Panc1 (cell line): ENCODE measurements at regions not wholly inside any gene's neighbourhood (a gene's known extent, or its start where the extent isn't known, plus 50 kb on each side); places are given as distances from the start of the nearest gene placed in this dataset.

Experiments
- ATAC-seq: fragments of 200-7000 bp; cut with Tn5 transposase; 2 replicates; pipeline ENCODE4 v1.9.1; 2020; ENCODE audit warnings: mild to moderate bottlenecking, moderate library complexity
- BruUV-seq: library from RNA; stranded (reverse); fragments of 400-500 nt; replicated peaks from 2 replicates; lab custom pipeline; 2021; lab: Mats Ljungman, UMichigan
- CTCF ChIA-PET: fragments of 300-600 bp; sonication (Branson Sonifier 250); formaldehyde crosslinking; loops from one replicate; lab custom pipeline; 2022; ENCODE audit warnings: antibody characterized with exemption; lab: Charles Lee
- POLR2A ChIA-PET: fragments of 300-600 bp; sonication (Branson Sonifier 250); formaldehyde crosslinking; loops from one replicate; lab custom pipeline; 2022; ENCODE audit warnings: antibody characterized with exemption; lab: Charles Lee
- DNase-seq: peaks from one replicate; pipeline ENCODE4 v3.0.0-alpha.2; 2010; ENCODE audit warnings: low read depth, low spot score
- H3K27ac ChIP-seq: 2 replicates; pipeline ENCODE4 v1.5.1; 2011; ENCODE audit warnings: mild to moderate bottlenecking, low read length, inconsistent platforms
- H3K27me3 ChIP-seq: fragments of 200-500 bp; sonication (Bioruptor generic); 2 replicates; pipeline ENCODE4 v1.6.0; 2014; ENCODE audit warnings: low read length, inconsistent platforms; ENCODE audit not compliant: control insufficient read depth, insufficient read depth
- H3K36me3 ChIP-seq: fragments of 200-500 bp; sonication (Bioruptor generic); 2 replicates; pipeline ENCODE4 v1.5.1; 2014; ENCODE audit warnings: inconsistent platforms, mild to moderate bottlenecking, low read length, moderate library complexity; ENCODE audit not compliant: control insufficient read depth, insufficient read depth
- H3K4me1 ChIP-seq: 2 replicates; pipeline ENCODE4 v1.5.1; 2011; ENCODE audit warnings: inconsistent platforms, mild to moderate bottlenecking, low read length, moderate library complexity; ENCODE audit not compliant: control insufficient read depth, insufficient read depth
- H3K4me3 ChIP-seq, 2 experiments: 2 replicates each; pipeline ENCODE4 v1.5.1; 2011 to 2012; ENCODE audit warnings: low read depth in 2 of 2, low read length in 2 of 2, mild to moderate bottlenecking in 2 of 2, inconsistent platforms in 1 of 2, moderate library complexity in 1 of 2
- H3K9me3 ChIP-seq: fragments of 200-500 bp; sonication (Bioruptor generic); 2 replicates; pipeline ENCODE4 v1.5.1; 2014; ENCODE audit warnings: low read depth, mild to moderate bottlenecking, inconsistent platforms, low read length, moderate library complexity; ENCODE audit not compliant: control insufficient read depth, insufficient read depth
- CTCF ChIP-seq: fragments of 450-650 bp; IDR thresholded peaks from 2 replicates; pipeline ENCODE4 v1.5.1; 2017; ENCODE audit warnings: mild to moderate bottlenecking
- POLR2AphosphoS5 ChIP-seq: IDR thresholded peaks from 2 replicates; pipeline ENCODE4 v1.6.1; 2012; ENCODE audit warnings: mild to moderate bottlenecking, low read depth, low read length, moderate library complexity
- REST ChIP-seq, 2 experiments: IDR thresholded peaks; 2 replicates each; pipeline ENCODE4 v1.6.1; 2011 to 2012; ENCODE audit warnings: low read depth in 2 of 2, control low read depth in 1 of 2, low read length in 1 of 2, mild to moderate bottlenecking in 1 of 2, moderate library complexity in 1 of 2; ENCODE audit not compliant: insufficient read depth in 1 of 2
- SIN3A ChIP-seq: IDR thresholded peaks from 2 replicates; pipeline ENCODE4 v1.6.1; 2012; ENCODE audit warnings: low read depth, mild to moderate bottlenecking, low read length, moderate library complexity, borderline replicate concordance; ENCODE audit not compliant: insufficient read depth
- TCF7L2 ChIP-seq: IDR thresholded peaks from 2 replicates; pipeline ENCODE4 v1.6.1; 2011; ENCODE audit warnings: mild to moderate bottlenecking, low read depth, low read length, inconsistent platforms
- in situ Hi-C: cut with HindIII; loops from 2 replicates; pipeline ENCODE4 v1.10.0; 2016; ENCODE audit warnings: low sequenced_read_pairs, low pct_unique_long_range_greater_than_20kb
- intact Hi-C: fragments of 100-400 bp; cut with micrococcal nuclease; formaldehyde crosslinking; loops from one replicate; pipeline ENCODE4 v1.10.0; 2022; ENCODE audit not compliant: unreplicated experiment

GRCh38 chr18:38244480-38244879 is 678.9 kb upstream of the CELF4 start:
- DNase-seq (no peak), ATAC-seq (no peak)
- ChIA-PET POLR2A (no interaction called here), CTCF (no interaction called here)
- in situ Hi-C loops: no loop called here
- Histone ChIP-seq H3K36me3 (no peaks in the 10 kb centered on the region), H3K27ac (no peak overlapping the region), H3K27me3 (no peaks in the 10 kb centered on the region), H3K4me1 (no peaks in the 10 kb centered on the region), H3K9me3 (no peaks in the 10 kb centered on the region), H3K4me3 (no peak overlapping the region)
- intact Hi-C loops: no loop called here
- no peak for TF ChIP-seq SIN3A
- TF ChIP-seq CTCF: no peak
- no peak for TF ChIP-seq TCF7L2
- TF ChIP-seq POLR2AphosphoS5: no peak
- TF ChIP-seq REST (IDR thresholded peaks at IDR 0.05; ENCODE audit: insufficient read depth in 1 of 2, low read depth in 2 of 2, low read length in 1 of 2): no peak
- no TSS peak for BruUV-seq

- DNase-seq: no peak
- no peaks in the 10 kb centered on the region for H3K36me3 ChIP-seq
- no TSS peak for BruUV-seq
- ChIA-PET POLR2A (no interaction called here), CTCF (no interaction called here)
- H3K4me3 ChIP-seq: no peak overlapping the region
- H3K27me3 ChIP-seq: no peaks in the 10 kb centered on the region
- intact Hi-C loops: no loop called here
- ATAC-seq: no peak
- no peak for TF ChIP-seq TCF7L2
- no peak for TF ChIP-seq CTCF
- TF ChIP-seq POLR2AphosphoS5: no peak
- TF ChIP-seq SIN3A: no peak
- TF ChIP-seq REST (IDR thresholded peaks at IDR 0.05; ENCODE audit: insufficient read depth in 1 of 2, low read depth in 2 of 2, low read length in 1 of 2): no peak
- no peaks in the 10 kb centered on the region for H3K9me3 ChIP-seq
- no peaks in the 10 kb centered on the region for H3K4me1 ChIP-seq
- in situ Hi-C loops: no loop called here
- H3K27ac ChIP-seq: no peak overlapping the region
Observed at GRCh38 chr18:38243291-38243690, 677.7 kb upstream of the CELF4 start.
